HEK293 (cell line): ENCODE measurements at regions not wholly inside any gene's neighbourhood (a gene's known extent, or its start where the extent isn't known, plus 50 kb on each side); places are given as distances from the start of the nearest gene placed in this dataset.
A peak's percentile ranks its signal among the peaks of the same experiment; 100 is the strongest.

Experiments
- CTCF ChIA-PET: fragments of 350-600 bp; formaldehyde crosslinking; extraction: SDS; loops from one replicate; lab custom pipeline; 2021; ENCODE audit warnings: antibody characterized with exemption; lab: Yijun Ruan, JAX
- POLR2A ChIA-PET: fragments of 300-600 bp; formaldehyde crosslinking; extraction: SDS; loops from one replicate; lab custom pipeline; 2020; ENCODE audit warnings: antibody characterized with exemption, inconsistent platforms; lab: Yijun Ruan, JAX
- H3K27ac ChIP-seq: fragments of 200-500 bp; sonication (Bioruptor generic); 2 replicates; pipeline ENCODE4 v1.5.1; 2014; ENCODE audit warnings: low read depth, low read length, control low read depth, inconsistent platforms; ENCODE audit errors: extremely low read depth
- H3K36me3 ChIP-seq, 2 experiments: fragments of 200-500 bp in 1 of 2; sonication (Bioruptor generic) in 1 of 2; 1 replicate in 1 of 2; 2 replicates in 1 of 2; pipeline ENCODE4 v1.5.1; 2014 to 2017; ENCODE audit warnings: inconsistent platforms in 2 of 2, low read length in 2 of 2; ENCODE audit not compliant: control insufficient read depth in 2 of 2, insufficient read depth in 1 of 2
- H3K4me1 ChIP-seq: fragments of 200-500 bp; sonication (Bioruptor generic); 2 replicates; pipeline ENCODE4 v1.5.1; 2014; ENCODE audit warnings: mild to moderate bottlenecking, low read length, inconsistent platforms; ENCODE audit not compliant: control insufficient read depth, insufficient read depth
- H3K4me3 ChIP-seq: 2 replicates; pipeline ENCODE4 v1.5.1; 2011; ENCODE audit warnings: low read depth, mild to moderate bottlenecking, control low read depth, low read length, moderate library complexity
- H3K9me3 ChIP-seq: fragments of 200-500 bp; sonication (Bioruptor generic); 2 replicates; pipeline ENCODE4 v1.5.1; 2014; ENCODE audit warnings: low read depth, low read length, inconsistent platforms; ENCODE audit not compliant: control insufficient read depth, insufficient read depth
- KLF7 ChIP-seq: fragments of 450-650 bp; formaldehyde crosslinking; IDR thresholded peaks from 2 replicates; pipeline ENCODE4 v1.5.1; 2016; ENCODE audit warnings: missing biosample characterization, missing genetic modification characterization, borderline replicate concordance
- KLF8 ChIP-seq: fragments of 450-650 bp; formaldehyde crosslinking; IDR thresholded peaks from 2 replicates; pipeline ENCODE4 v1.5.1; 2016; ENCODE audit warnings: missing biosample characterization, missing genetic modification characterization
- KLF9 ChIP-seq: fragments of 450-650 bp; formaldehyde crosslinking; IDR thresholded peaks from 2 replicates; pipeline ENCODE4 v1.5.1; 2016; ENCODE audit warnings: missing biosample characterization, missing genetic modification characterization, low read depth
- MEIS1 ChIP-seq: sonication (generic); formaldehyde crosslinking; IDR thresholded peaks from 2 replicates; pipeline ENCODE4 v1.8.1; 2022; ENCODE audit warnings: missing genetic modification reagents, mild to moderate bottlenecking, borderline replicate concordance
- OVOL3 ChIP-seq: fragments of 450-650 bp; formaldehyde crosslinking; IDR thresholded peaks from 2 replicates; pipeline ENCODE4 v1.5.1; 2016; ENCODE audit warnings: missing biosample characterization, missing genetic modification characterization
- PRDM6 ChIP-seq: fragments of 450-650 bp; formaldehyde crosslinking; IDR thresholded peaks from 2 replicates; pipeline ENCODE4 v1.5.1; 2017; ENCODE audit warnings: missing biosample characterization, missing genetic modification characterization
- SETDB1 ChIP-seq: IDR thresholded peaks from one replicate; pipeline ENCODE4 v1.6.1; 2017; ENCODE audit warnings: mild to moderate bottlenecking, low read length, moderate library complexity, mixed read lengths; ENCODE audit not compliant: insufficient read length
- TCF7L2 ChIP-seq: IDR thresholded peaks from 2 replicates; pipeline ENCODE4 v1.6.1; 2011; ENCODE audit warnings: low read depth, mild to moderate bottlenecking, inconsistent platforms, low read length, moderate library complexity, borderline replicate concordance
- YY2 ChIP-seq: fragments of 450-650 bp; formaldehyde crosslinking; IDR thresholded peaks from 2 replicates; pipeline ENCODE4 v1.5.1; 2016; ENCODE audit warnings: missing biosample characterization, missing genetic modification characterization
- ZBTB17 ChIP-seq: fragments of 450-650 bp; formaldehyde crosslinking; IDR thresholded peaks from 2 replicates; pipeline ENCODE4 v1.5.1; 2016; ENCODE audit warnings: missing biosample characterization, missing genetic modification characterization
- ZBTB7A ChIP-seq: fragments of 450-650 bp; formaldehyde crosslinking; IDR thresholded peaks from 2 replicates; pipeline ENCODE4 v1.5.1; 2016; ENCODE audit warnings: low read depth, missing biosample characterization, missing genetic modification characterization
- ZFP3 ChIP-seq: fragments of 450-650 bp; formaldehyde crosslinking; IDR thresholded peaks from 2 replicates; pipeline ENCODE4 v1.5.1; 2016; ENCODE audit warnings: low read depth, missing biosample characterization, missing genetic modification characterization
- ZFP41 ChIP-seq: fragments of 450-650 bp; formaldehyde crosslinking; IDR thresholded peaks from 2 replicates; pipeline ENCODE4 v1.5.1; 2016; ENCODE audit warnings: missing biosample characterization, missing genetic modification characterization, borderline replicate concordance
- ZNF169 ChIP-seq: fragments of 450-650 bp; formaldehyde crosslinking; IDR thresholded peaks from 2 replicates; pipeline ENCODE4 v1.5.1; 2016; ENCODE audit warnings: missing biosample characterization, missing genetic modification characterization
- ZNF175 ChIP-seq: fragments of 450-650 bp; formaldehyde crosslinking; IDR thresholded peaks from 2 replicates; pipeline ENCODE4 v1.5.1; 2016; ENCODE audit warnings: missing biosample characterization, missing genetic modification characterization
- ZNF302 ChIP-seq: fragments of 450-650 bp; formaldehyde crosslinking; IDR thresholded peaks from 2 replicates; pipeline ENCODE4 v1.5.1; 2016; ENCODE audit warnings: missing biosample characterization, missing genetic modification characterization, low read depth
- ZNF335 ChIP-seq: fragments of 450-650 bp; formaldehyde crosslinking; conservative IDR thresholded peaks from 2 replicates; pipeline ENCODE4 v1.5.1; 2016; ENCODE audit warnings: missing biosample characterization, missing genetic modification characterization
- ZNF549 ChIP-seq: fragments of 450-650 bp; IDR thresholded peaks from 2 replicates; pipeline ENCODE4 v1.5.1; 2018; ENCODE audit warnings: missing biosample characterization, missing genetic modification characterization, mild to moderate bottlenecking, inconsistent platforms, moderate library complexity
- ZNF558 ChIP-seq: fragments of 450-650 bp; formaldehyde crosslinking; IDR thresholded peaks from 2 replicates; pipeline ENCODE4 v1.5.1; 2016; ENCODE audit warnings: missing biosample characterization, missing genetic modification characterization
- ZNF596 ChIP-seq: fragments of 450-650 bp; IDR thresholded peaks from 2 replicates; pipeline ENCODE4 v1.5.0; 2018; ENCODE audit warnings: missing biosample characterization, mild to moderate bottlenecking, missing genetic modification characterization, moderate library complexity
- ZNF610 ChIP-seq: fragments of 450-650 bp; formaldehyde crosslinking; IDR thresholded peaks from 2 replicates; pipeline ENCODE4 v1.5.1; 2016; ENCODE audit warnings: missing biosample characterization, missing genetic modification characterization, borderline replicate concordance
- ZNF704 ChIP-seq: fragments of 450-650 bp; formaldehyde crosslinking; IDR thresholded peaks from 2 replicates; pipeline ENCODE4 v1.5.1; 2016; ENCODE audit warnings: missing biosample characterization, missing genetic modification characterization
- ZNF76 ChIP-seq: fragments of 450-650 bp; formaldehyde crosslinking; IDR thresholded peaks from 2 replicates; pipeline ENCODE4; 2016; ENCODE audit warnings: low read depth, missing biosample characterization, missing genetic modification characterization, borderline replicate concordance
- ZNF776 ChIP-seq: fragments of 450-650 bp; formaldehyde crosslinking; IDR thresholded peaks from 2 replicates; pipeline ENCODE4 v1.5.0; 2017; ENCODE audit warnings: missing biosample characterization, missing genetic modification characterization, borderline replicate concordance
- ZNF792 ChIP-seq: fragments of 450-650 bp; formaldehyde crosslinking; IDR thresholded peaks from 2 replicates; pipeline ENCODE4 v1.5.1; 2016; ENCODE audit warnings: missing biosample characterization, missing genetic modification characterization
- ZSCAN30 ChIP-seq: fragments of 450-650 bp; IDR thresholded peaks from 2 replicates; pipeline ENCODE4 v1.5.1; 2018; ENCODE audit warnings: missing biosample characterization, mild to moderate bottlenecking, missing genetic modification characterization, moderate library complexity
- TF ChIP-seq, protein P1 (sequence below): sonication (generic); formaldehyde crosslinking; IDR thresholded peaks from 2 replicates; pipeline ENCODE4 v1.8.1; 2022; ENCODE audit warnings: mild to moderate bottlenecking, moderate library complexity, missing genetic modification reagents
- TF ChIP-seq, protein P2 (sequence below): fragments of 450-650 bp; formaldehyde crosslinking; IDR thresholded peaks from 2 replicates; pipeline ENCODE4 v1.5.1; 2016; ENCODE audit warnings: missing biosample characterization, missing genetic modification characterization
- TF ChIP-seq, protein P3 (sequence below): fragments of 450-650 bp; formaldehyde crosslinking; IDR thresholded peaks from 2 replicates; pipeline ENCODE4 v1.5.0; 2017; ENCODE audit warnings: missing biosample characterization, missing genetic modification characterization, borderline replicate concordance

GRCh38 chr9:16191691-16192402 is 639.0 kb downstream of the CCDC171 start (continued):
- TF ChIP-seq, protein P1, sequence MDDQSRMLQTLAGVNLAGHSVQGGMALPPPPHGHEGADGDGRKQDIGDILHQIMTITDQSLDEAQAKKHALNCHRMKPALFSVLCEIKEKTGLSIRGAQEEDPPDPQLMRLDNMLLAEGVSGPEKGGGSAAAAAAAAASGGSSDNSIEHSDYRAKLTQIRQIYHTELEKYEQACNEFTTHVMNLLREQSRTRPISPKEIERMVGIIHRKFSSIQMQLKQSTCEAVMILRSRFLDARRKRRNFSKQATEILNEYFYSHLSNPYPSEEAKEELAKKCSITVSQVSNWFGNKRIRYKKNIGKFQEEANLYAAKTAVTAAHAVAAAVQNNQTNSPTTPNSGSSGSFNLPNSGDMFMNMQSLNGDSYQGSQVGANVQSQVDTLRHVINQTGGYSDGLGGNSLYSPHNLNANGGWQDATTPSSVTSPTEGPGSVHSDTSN, result no peak
- TF ChIP-seq KLF7 (tag by site-specific recombination) (no peak), KLF9 (tag by site-specific recombination) (no peak), ZFP41 (tag by site-specific recombination) (no peak), ZNF302 (no peak), ZNF175 (tag by site-specific recombination) (no peak), ZFP3 (tag by site-specific recombination) (no peak), ZNF704 (no peak), KLF8 (0 out of 2 replicates have a peak, but pooled peaks have one; percentile 18), ZBTB17 (tag by site-specific recombination) (peak; percentile 52), ZNF549 (no peak), ZNF335 (0 out of 2 replicates have a peak, but pooled peaks have one; percentile 16), YY2 (tag by site-specific recombination) (no peak), ZNF76 (tag by site-specific recombination) (no peak), ZNF792 (tag by site-specific recombination) (no peak), TCF7L2 (no peak), MEIS1 (CRISPR knock-in tag) (no peak)
- TF ChIP-seq, protein P2, sequence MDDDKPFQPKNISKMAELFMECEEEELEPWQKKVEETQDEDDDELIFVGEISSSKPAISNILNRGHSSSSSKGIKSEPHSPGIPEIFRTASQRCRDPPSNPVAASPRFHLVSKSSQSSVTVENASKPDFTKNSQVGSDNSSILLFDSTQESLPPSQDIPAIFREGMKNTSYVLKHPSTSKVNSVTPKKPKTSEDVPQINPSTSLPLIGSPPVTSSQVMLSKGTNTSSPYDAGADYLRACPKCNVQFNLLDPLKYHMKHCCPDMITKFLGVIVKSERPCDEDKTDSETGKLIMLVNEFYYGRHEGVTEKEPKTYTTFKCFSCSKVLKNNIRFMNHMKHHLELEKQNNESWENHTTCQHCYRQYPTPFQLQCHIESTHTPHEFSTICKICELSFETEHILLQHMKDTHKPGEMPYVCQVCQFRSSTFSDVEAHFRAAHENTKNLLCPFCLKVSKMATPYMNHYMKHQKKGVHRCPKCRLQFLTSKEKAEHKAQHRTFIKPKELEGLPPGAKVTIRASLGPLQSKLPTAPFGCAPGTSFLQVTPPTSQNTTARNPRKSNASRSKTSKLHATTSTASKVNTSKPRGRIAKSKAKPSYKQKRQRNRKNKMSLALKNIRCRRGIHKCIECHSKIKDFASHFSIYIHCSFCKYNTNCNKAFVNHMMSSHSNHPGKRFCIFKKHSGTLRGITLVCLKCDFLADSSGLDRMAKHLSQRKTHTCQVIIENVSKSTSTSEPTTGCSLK (tag by site-specific recombination), result no peak

DNA sequence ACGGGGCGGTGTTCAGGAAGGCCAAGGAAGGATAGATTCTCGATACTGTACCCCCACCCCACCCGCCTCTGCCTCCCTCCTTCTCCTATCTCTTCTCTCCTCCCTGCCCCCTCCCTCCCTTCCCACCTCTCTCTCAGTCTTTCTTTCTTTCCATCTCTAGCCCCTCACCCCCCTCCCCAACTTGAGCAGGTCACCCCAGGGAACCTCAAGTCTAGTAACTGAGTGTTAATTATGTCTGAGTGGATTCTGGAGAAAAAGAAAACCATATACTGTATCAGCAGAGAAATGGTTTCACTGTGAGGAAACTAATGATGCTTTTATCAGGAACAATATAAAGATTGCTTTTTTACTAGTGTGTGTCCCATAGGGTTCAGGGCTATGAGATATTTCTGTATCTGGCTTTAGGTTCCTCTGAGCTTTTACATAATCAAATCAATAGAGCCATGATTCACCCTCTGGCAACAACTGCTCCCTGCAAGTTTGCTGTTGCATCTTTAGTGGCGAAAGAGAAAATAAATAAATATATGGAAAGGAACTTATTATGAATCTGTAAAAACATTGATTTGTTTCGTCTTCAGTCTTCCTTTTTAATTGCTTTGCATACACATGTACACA is 639.7 kb downstream of the CCDC171 start:
- ChIA-PET CTCF (interaction anchor here (0.6 to 1.1 kb wide), 7 partner anchors 11 to 586 kb away, joined by 3 to 4 read pairs (median 3); no protein-coding TSS in a partner anchor), POLR2A (no interaction called here)
- H3K9me3 ChIP-seq, result no peaks in the 10 kb centered on the region
- H3K4me1 ChIP-seq, result no peaks in the 10 kb centered on the region
- H3K27ac ChIP-seq, result no peak overlapping the region
- H3K36me3 ChIP-seq, result no peaks in the 10 kb centered on the region
- H3K4me3 ChIP-seq, result no peak overlapping the region; the same call in 1 of the 2 replicates
- TF ChIP-seq ZNF596 (tag by site-specific recombination) (no peak), ZBTB7A (tag by site-specific recombination) (no peak), PRDM6 (tag by site-specific recombination) (no peak), OVOL3 (tag by site-specific recombination) (no peak), ZNF610 (tag by site-specific recombination) (no peak), SETDB1 (no peak), ZNF776 (tag by site-specific recombination) (no peak), ZSCAN30 (tag by site-specific recombination) (no peak), ZNF169 (tag by site-specific recombination) (no peak), ZNF558 (tag by site-specific recombination) (no peak)
- TF ChIP-seq, protein P3, sequence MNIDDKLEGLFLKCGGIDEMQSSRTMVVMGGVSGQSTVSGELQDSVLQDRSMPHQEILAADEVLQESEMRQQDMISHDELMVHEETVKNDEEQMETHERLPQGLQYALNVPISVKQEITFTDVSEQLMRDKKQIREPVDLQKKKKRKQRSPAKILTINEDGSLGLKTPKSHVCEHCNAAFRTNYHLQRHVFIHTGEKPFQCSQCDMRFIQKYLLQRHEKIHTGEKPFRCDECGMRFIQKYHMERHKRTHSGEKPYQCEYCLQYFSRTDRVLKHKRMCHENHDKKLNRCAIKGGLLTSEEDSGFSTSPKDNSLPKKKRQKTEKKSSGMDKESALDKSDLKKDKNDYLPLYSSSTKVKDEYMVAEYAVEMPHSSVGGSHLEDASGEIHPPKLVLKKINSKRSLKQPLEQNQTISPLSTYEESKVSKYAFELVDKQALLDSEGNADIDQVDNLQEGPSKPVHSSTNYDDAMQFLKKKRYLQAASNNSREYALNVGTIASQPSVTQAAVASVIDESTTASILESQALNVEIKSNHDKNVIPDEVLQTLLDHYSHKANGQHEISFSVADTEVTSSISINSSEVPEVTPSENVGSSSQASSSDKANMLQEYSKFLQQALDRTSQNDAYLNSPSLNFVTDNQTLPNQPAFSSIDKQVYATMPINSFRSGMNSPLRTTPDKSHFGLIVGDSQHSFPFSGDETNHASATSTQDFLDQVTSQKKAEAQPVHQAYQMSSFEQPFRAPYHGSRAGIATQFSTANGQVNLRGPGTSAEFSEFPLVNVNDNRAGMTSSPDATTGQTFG (tag by site-specific recombination), result no peak
